A673 (cell line): ENCODE measurements at regions not wholly inside any gene's neighbourhood (a gene's known extent, or its start where the extent isn't known, plus 50 kb on each side); places are given as distances from the start of the nearest gene placed in this dataset.

Source experiments
- CTCF ChIP-seq: fragments of 300-800, 200-600 bp; sonication (generic); conservative IDR thresholded peaks from 2 replicates; pipeline ENCODE4 v1.5.1; 2017; ENCODE audit warnings: low read depth, mild to moderate bottlenecking, antibody characterized with exemption, low read length, moderate library complexity, mixed read lengths
- EZH2 ChIP-seq: fragments of 200-600 bp; sonication (generic); IDR thresholded peaks from 2 replicates; pipeline ENCODE4 v1.6.1; 2017; ENCODE audit warnings: borderline replicate concordance, low read depth, mild to moderate bottlenecking, mixed read lengths, antibody characterized with exemption, low read length; ENCODE audit not compliant: poor library complexity, severe bottlenecking

- TF ChIP-seq CTCF (no peak), EZH2 (no peak)
Measured at GRCh38 chrX:40459571-40460158, 121.1 kb upstream of the ATP6AP2 start.
